SU-DHL-6 (cell line): ENCODE measurements at regions not wholly inside any gene's neighbourhood (a gene's known extent, or its start where the extent isn't known, plus 50 kb on each side); places are given as distances from the start of the nearest gene placed in this dataset.

Source experiments
- H2AFZ ChIP-seq: fragments of 200-600 bp; sonication (generic); 2 replicates; pipeline ENCODE4 v1.6.1; 2014; ENCODE audit warnings: low read depth, mild to moderate bottlenecking, moderate library complexity, mixed read lengths, antibody characterized with exemption, low read length; ENCODE audit not compliant: severe bottlenecking
- H3F3A ChIP-seq: fragments of 200-600 bp; shearing (Covaris generic); 2 replicates; pipeline ENCODE4 v1.6.0; 2016; ENCODE audit warnings: antibody characterized with exemption, mild to moderate bottlenecking; ENCODE audit not compliant: insufficient read depth
- H3K27ac ChIP-seq: fragments of 200-600 bp; sonication (generic); 2 replicates; pipeline ENCODE4 v1.5.1; 2016; ENCODE audit warnings: low read depth, mild to moderate bottlenecking, low read length, moderate library complexity, mixed read lengths
- H3K27me3 ChIP-seq: fragments of 200-600 bp; sonication (generic), shearing (Covaris generic); 2 replicates; pipeline ENCODE4 v1.6.0; 2014; ENCODE audit warnings: mild to moderate bottlenecking, low read length
- H3K36me3 ChIP-seq: fragments of 200-600 bp; sonication (generic); 2 replicates; pipeline ENCODE4 v1.6.1; 2014; ENCODE audit warnings: mild to moderate bottlenecking, low read length, mixed read lengths
- H3K4me2 ChIP-seq: fragments of 300-600, 200-600 bp; shearing (Covaris generic), sonication (generic); 2 replicates; pipeline ENCODE4 v1.6.0; 2014; ENCODE audit warnings: low read length, low read depth, mild to moderate bottlenecking; ENCODE audit not compliant: poor library complexity, severe bottlenecking
- H3K4me3 ChIP-seq: fragments of 200-600 bp; sonication (generic); 2 replicates; pipeline ENCODE4 v1.5.1; 2014; ENCODE audit warnings: antibody characterized with exemption, low read length, mild to moderate bottlenecking, mixed read lengths; ENCODE audit not compliant: insufficient read depth, poor library complexity, severe bottlenecking
- H3K79me2 ChIP-seq: fragments of 200-600 bp; sonication (generic); 2 replicates; pipeline ENCODE4 v1.6.1; 2014; ENCODE audit warnings: mild to moderate bottlenecking, low read length, moderate library complexity; ENCODE audit not compliant: insufficient read depth
- H3K9ac ChIP-seq: fragments of 200-600 bp; sonication (generic); 2 replicates; pipeline ENCODE4 v1.7.0; 2014; ENCODE audit warnings: mild to moderate bottlenecking, low read length
- H3K9me2 ChIP-seq: fragments of 200-600 bp; sonication (generic); replicated peaks from 2 replicates; pipeline ENCODE4 v1.6.1; 2014; ENCODE audit warnings: low read length; ENCODE audit not compliant: insufficient read depth
- H3K9me3 ChIP-seq: fragments of 200-600 bp; sonication (generic); 2 replicates; pipeline ENCODE4 v1.6.1; 2014; ENCODE audit warnings: low read length, mixed read lengths; ENCODE audit not compliant: insufficient read depth
- H4K20me1 ChIP-seq: fragments of 200-600 bp; sonication (generic); 2 replicates; pipeline ENCODE4 v1.6.1; 2014; ENCODE audit warnings: low read depth, mild to moderate bottlenecking, antibody characterized with exemption, low read length, moderate library complexity, mixed read lengths
- EZH2phosphoT487 ChIP-seq: fragments of 200-600 bp; sonication (generic), shearing (Covaris generic); conservative IDR thresholded peaks from 2 replicates; pipeline ENCODE4 v1.6.1; 2018; ENCODE audit warnings: mild to moderate bottlenecking, antibody characterized with exemption, low read length, moderate library complexity, mixed read lengths
- TF ChIP-seq, protein P1 (sequence below): fragments of 200-600 bp; sonication (generic); IDR thresholded peaks from one replicate; pipeline ENCODE4 v1.5.1; 2017; ENCODE audit warnings: antibody characterized with exemption, mild to moderate bottlenecking, low read length, moderate library complexity; ENCODE audit not compliant: insufficient read depth, poor library complexity, severe bottlenecking

DNA sequence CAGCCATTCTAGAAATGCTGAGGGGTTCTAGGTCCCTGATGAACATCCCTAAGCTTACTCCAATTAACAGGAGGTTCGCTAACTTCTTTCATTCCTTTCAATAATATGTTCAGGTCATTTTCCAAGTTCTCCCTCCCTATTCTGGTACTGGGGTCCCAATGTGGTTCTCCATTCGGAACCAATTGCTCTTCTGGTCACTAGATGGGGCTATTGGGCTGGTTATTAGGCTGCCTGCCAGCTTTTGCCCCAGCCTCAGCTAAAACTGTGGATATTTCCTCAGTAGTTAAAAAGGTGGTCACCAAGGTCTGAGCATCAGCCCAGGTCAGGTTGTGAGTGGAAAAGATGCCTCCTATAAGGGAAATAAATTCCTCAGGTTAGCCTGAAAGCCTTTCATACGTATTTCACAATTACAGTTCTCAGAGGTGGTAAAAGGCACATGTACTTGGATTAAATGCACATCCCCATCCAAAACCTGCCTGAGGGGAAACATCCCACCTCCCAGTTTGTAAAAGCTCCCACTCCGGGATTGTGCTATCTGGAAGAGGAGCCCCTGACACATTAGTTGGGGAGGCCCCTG, 161.1 kb upstream of the CCDC179 start:
- no peak overlapping the region for H3K4me3 ChIP-seq
- H3K9me2 ChIP-seq: no peaks in the 10 kb centered on the region
- no peaks in the 10 kb centered on the region for H4K20me1 ChIP-seq
- no peak overlapping the region for H2AFZ ChIP-seq
- H3K9me3 ChIP-seq: no peaks in the 10 kb centered on the region
- H3K79me2 ChIP-seq: no peaks in the 10 kb centered on the region
- H3K9ac ChIP-seq: no peak overlapping the region
- no peaks in the 10 kb centered on the region for H3K36me3 ChIP-seq
- TF ChIP-seq, protein P1, sequence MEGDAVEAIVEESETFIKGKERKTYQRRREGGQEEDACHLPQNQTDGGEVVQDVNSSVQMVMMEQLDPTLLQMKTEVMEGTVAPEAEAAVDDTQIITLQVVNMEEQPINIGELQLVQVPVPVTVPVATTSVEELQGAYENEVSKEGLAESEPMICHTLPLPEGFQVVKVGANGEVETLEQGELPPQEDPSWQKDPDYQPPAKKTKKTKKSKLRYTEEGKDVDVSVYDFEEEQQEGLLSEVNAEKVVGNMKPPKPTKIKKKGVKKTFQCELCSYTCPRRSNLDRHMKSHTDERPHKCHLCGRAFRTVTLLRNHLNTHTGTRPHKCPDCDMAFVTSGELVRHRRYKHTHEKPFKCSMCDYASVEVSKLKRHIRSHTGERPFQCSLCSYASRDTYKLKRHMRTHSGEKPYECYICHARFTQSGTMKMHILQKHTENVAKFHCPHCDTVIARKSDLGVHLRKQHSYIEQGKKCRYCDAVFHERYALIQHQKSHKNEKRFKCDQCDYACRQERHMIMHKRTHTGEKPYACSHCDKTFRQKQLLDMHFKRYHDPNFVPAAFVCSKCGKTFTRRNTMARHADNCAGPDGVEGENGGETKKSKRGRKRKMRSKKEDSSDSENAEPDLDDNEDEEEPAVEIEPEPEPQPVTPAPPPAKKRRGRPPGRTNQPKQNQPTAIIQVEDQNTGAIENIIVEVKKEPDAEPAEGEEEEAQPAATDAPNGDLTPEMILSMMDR: peak; percentile 81
- no peak for TF ChIP-seq EZH2phosphoT487
- no peak overlapping the region for H3K4me2 ChIP-seq
- no peaks in the 10 kb centered on the region for H3F3A ChIP-seq
- no peak overlapping the region for H3K27ac ChIP-seq
- H3K27me3 ChIP-seq: no peaks in the 10 kb centered on the region

DNA sequence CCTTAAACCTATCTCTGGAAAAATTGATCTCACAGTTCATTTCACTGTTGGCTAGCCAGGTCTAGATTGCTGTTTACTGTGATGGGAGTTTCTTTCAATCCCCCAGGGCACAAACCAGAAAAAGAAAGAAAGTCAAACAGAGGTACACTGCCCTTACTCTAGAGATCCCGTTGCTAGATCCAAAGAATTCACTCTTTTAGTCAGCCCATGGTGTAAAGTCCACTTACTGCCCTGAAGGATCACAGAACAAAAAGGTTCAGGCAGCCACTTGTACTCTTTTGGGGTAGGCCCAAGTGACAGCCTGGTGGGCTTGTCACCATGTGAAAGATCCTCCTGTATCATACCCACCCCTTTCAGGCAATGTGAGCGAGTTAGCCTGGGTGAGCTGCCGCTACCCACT, 162.6 kb upstream of the CCDC179 start:
- H3K27me3 ChIP-seq: no peaks in the 10 kb centered on the region
- H3K9me2 ChIP-seq: no peaks in the 10 kb centered on the region
- no peak overlapping the region for H3K27ac ChIP-seq
- no peaks in the 10 kb centered on the region for H3F3A ChIP-seq
- H3K9ac ChIP-seq: no peak overlapping the region
- H3K4me2 ChIP-seq: no peak overlapping the region
- H4K20me1 ChIP-seq: no peaks in the 10 kb centered on the region
- H2AFZ ChIP-seq: no peak overlapping the region
- H3K9me3 ChIP-seq: no peaks in the 10 kb centered on the region
- TF ChIP-seq EZH2phosphoT487: no peak
- TF ChIP-seq, protein P1: no peak
- H3K79me2 ChIP-seq: no peaks in the 10 kb centered on the region
- no peaks in the 10 kb centered on the region for H3K36me3 ChIP-seq
- no peak overlapping the region for H3K4me3 ChIP-seq

DNA sequence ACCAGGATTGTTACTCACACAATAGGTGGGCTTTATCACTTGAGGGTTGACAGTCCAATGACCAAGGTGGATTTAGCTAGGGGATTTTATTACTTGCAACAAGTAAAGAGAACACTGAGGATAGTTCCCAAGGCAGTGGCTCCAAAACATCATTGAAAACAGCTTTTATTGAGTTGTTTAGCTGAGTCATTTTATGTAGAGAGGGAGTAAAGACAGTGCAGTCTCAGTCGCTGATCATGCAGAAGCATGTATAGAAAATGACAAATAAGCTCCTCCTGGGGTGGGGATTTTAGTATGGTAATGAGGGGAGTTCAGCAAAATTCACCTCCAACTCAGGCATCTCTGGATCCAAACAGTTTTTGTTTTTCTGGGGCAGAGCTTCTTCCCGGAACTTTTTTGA, 163.0 kb upstream of the CCDC179 start:
- no peaks in the 10 kb centered on the region for H3K9me2 ChIP-seq
- H3F3A ChIP-seq: no peaks in the 10 kb centered on the region
- H3K9me3 ChIP-seq: no peaks in the 10 kb centered on the region
- no peaks in the 10 kb centered on the region for H4K20me1 ChIP-seq
- TF ChIP-seq, protein P1: no peak
- TF ChIP-seq EZH2phosphoT487: no peak
- H3K79me2 ChIP-seq: no peaks in the 10 kb centered on the region
- H3K36me3 ChIP-seq: no peaks in the 10 kb centered on the region
- H3K4me3 ChIP-seq: no peak overlapping the region
- no peak overlapping the region for H3K9ac ChIP-seq
- no peaks in the 10 kb centered on the region for H3K27me3 ChIP-seq
- H2AFZ ChIP-seq: no peak overlapping the region
- no peak overlapping the region for H3K4me2 ChIP-seq
- no peak overlapping the region for H3K27ac ChIP-seq
